ENCODE measurements at regions not wholly inside any gene's neighbourhood (a gene's known extent, or its start where the extent isn't known, plus 50 kb on each side); places are given as distances from the start of the nearest gene placed in this dataset.
A peak's percentile ranks its signal among the peaks of the same experiment; 100 is the strongest.

DNA sequence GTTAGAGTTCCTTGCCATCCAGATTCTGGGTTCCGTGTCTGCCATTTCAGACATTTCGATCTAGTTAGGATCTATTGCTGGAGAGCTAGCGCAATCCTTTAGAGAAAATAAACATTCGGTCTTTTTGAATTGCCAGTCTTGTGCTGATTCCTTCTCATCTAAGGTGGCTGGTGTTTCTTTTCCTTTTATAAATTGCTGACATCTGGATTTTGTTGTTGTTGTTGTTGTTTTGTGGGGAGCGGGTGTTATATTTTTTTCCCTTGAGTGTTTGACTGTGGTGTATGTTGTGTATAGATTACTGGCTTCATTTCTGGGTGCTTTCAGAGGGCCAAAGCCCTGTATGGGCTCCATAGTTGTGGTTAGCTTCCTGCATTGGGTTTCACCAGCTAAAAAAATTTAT lies 128.5 kb upstream of the LRP1B start:
- no peak for DNase-seq (ENCODE audit: low spot score)
- POLR2A ChIA-PET (ENCODE audit: low non-redundant PET) = no interaction called here
- Histone ChIP-seq H3K36me3 (ENCODE audit: insufficient read depth, low read length, poor library complexity, severe bottlenecking) (no peaks in the 10 kb centered on the region), H3K27ac (ENCODE audit: low read depth, low read length, poor library complexity, severe bottlenecking) (no peak overlapping the region), H3K4me1 (ENCODE audit: insufficient read depth, low read length, poor library complexity, severe bottlenecking) (peaks cover under 1% of the 10 kb centered on the region), H3K27me3 (replicated peaks; ENCODE audit: insufficient read depth, low read depth, low read length, poor library complexity) (no peaks in the 10 kb centered on the region), H3K9me3 (ENCODE audit: low read depth, low read length, poor library complexity, severe bottlenecking) (no peaks in the 10 kb centered on the region), H3K4me3 (ENCODE audit: low read depth, low read length, poor library complexity, severe bottlenecking) (no peak overlapping the region)
- BruUV-seq (replicated peaks) = no TSS peak
- intact Hi-C loops (cut with micrococcal nuclease; ENCODE audit: unreplicated experiment) = no loop called here
- TF ChIP-seq EZH2 (IDR thresholded peaks at IDR 0.05; ENCODE audit: borderline replicate concordance, low read depth, low read length, poor library complexity, severe bottlenecking) = no peak
- TF ChIP-seq, protein P1, sequence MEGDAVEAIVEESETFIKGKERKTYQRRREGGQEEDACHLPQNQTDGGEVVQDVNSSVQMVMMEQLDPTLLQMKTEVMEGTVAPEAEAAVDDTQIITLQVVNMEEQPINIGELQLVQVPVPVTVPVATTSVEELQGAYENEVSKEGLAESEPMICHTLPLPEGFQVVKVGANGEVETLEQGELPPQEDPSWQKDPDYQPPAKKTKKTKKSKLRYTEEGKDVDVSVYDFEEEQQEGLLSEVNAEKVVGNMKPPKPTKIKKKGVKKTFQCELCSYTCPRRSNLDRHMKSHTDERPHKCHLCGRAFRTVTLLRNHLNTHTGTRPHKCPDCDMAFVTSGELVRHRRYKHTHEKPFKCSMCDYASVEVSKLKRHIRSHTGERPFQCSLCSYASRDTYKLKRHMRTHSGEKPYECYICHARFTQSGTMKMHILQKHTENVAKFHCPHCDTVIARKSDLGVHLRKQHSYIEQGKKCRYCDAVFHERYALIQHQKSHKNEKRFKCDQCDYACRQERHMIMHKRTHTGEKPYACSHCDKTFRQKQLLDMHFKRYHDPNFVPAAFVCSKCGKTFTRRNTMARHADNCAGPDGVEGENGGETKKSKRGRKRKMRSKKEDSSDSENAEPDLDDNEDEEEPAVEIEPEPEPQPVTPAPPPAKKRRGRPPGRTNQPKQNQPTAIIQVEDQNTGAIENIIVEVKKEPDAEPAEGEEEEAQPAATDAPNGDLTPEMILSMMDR (conservative IDR thresholded peaks at IDR 0.05; ENCODE audit: low read depth, low read length) = no peak
- CTCF ChIA-PET = no interaction called here

DNA sequence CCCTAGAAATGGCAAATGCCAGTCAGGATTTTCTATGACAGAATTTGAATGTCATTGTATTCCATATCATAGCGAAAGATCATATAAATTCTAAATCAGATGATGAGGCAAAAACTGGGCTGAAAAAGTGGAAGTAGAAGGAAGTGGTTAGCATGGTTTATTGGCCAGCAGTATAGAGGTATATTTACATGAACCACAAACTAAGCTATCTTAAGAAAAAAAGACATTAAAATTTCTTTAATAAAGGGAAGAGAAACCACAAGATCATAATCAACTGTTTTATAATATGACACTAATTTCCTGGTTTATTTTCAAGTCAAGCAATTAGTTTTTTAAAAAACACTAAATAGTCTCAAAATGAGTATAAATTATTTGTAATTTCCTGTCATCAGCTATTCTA lies 123.2 kb upstream of the LRP1B start:
- Histone ChIP-seq H3K4me3 (ENCODE audit: low read depth, low read length, poor library complexity, severe bottlenecking) (no peak overlapping the region), H3K27ac (ENCODE audit: low read depth, low read length, poor library complexity, severe bottlenecking) (no peak overlapping the region), H3K36me3 (ENCODE audit: insufficient read depth, low read length, poor library complexity, severe bottlenecking) (no peaks in the 10 kb centered on the region), H3K9me3 (ENCODE audit: low read depth, low read length, poor library complexity, severe bottlenecking) (no peaks in the 10 kb centered on the region), H3K4me1 (ENCODE audit: insufficient read depth, low read length, poor library complexity, severe bottlenecking) (peaks cover 9% of the 10 kb centered on the region), H3K27me3 (replicated peaks; ENCODE audit: insufficient read depth, low read depth, low read length, poor library complexity) (no peaks in the 10 kb centered on the region)
- intact Hi-C loops (cut with micrococcal nuclease; ENCODE audit: unreplicated experiment) = no loop called here
- no TSS peak for BruUV-seq (replicated peaks)
- DNase-seq (ENCODE audit: low spot score) = peak; percentile 70
- TF ChIP-seq, protein P1 (conservative IDR thresholded peaks at IDR 0.05; ENCODE audit: low read depth, low read length) = no peak
- no peak for TF ChIP-seq EZH2 (IDR thresholded peaks at IDR 0.05; ENCODE audit: borderline replicate concordance, low read depth, low read length, poor library complexity, severe bottlenecking)
- ChIA-PET CTCF (no interaction called here), POLR2A (ENCODE audit: low non-redundant PET) (no interaction called here)

DNA sequence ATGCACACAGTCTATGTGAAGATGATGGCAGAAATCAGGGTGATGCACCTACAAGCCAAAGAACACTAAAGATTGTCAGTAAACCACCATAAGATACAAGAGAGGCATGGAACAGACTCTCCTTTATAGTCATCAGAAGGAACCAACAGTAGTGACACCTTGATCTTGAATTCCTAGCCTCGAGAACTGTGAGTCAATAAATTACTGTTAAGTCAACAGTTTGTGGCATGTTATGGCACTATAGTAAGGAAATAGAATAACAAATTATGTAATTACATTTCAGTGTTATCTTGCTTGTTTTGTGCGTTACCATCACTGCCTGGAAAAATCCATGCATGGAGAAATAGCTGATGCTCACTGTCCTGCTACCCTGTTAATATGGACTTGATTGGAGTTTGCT lies 110.2 kb upstream of the LRP1B start:
- ChIA-PET CTCF (no interaction called here), POLR2A (ENCODE audit: low non-redundant PET) (no interaction called here)
- Histone ChIP-seq H3K9me3 (ENCODE audit: low read depth, low read length, poor library complexity, severe bottlenecking) (no peaks in the 10 kb centered on the region), H3K27ac (ENCODE audit: low read depth, low read length, poor library complexity, severe bottlenecking) (no peak overlapping the region), H3K4me3 (ENCODE audit: low read depth, low read length, poor library complexity, severe bottlenecking) (no peak overlapping the region), H3K4me1 (ENCODE audit: insufficient read depth, low read length, poor library complexity, severe bottlenecking) (peaks cover 13% of the 10 kb centered on the region), H3K27me3 (replicated peaks; ENCODE audit: insufficient read depth, low read depth, low read length, poor library complexity) (no peaks in the 10 kb centered on the region), H3K36me3 (ENCODE audit: insufficient read depth, low read length, poor library complexity, severe bottlenecking) (no peaks in the 10 kb centered on the region)
- BruUV-seq (replicated peaks) = no TSS peak
- DNase-seq (ENCODE audit: low spot score) = no peak
- intact Hi-C loops (cut with micrococcal nuclease; ENCODE audit: unreplicated experiment) = no loop called here
- TF ChIP-seq, protein P1 (conservative IDR thresholded peaks at IDR 0.05; ENCODE audit: low read depth, low read length) = no peak
- no peak for TF ChIP-seq EZH2 (IDR thresholded peaks at IDR 0.05; ENCODE audit: borderline replicate concordance, low read depth, low read length, poor library complexity, severe bottlenecking)
